ENCODE measurements at regions not wholly inside any gene's neighbourhood (a gene's known extent, or its start where the extent isn't known, plus 50 kb on each side); places are given as distances from the start of the nearest gene placed in this dataset.

- TF ChIP-seq CTCF (IDR thresholded peaks at IDR 0.05; ENCODE audit: poor library complexity, severe bottlenecking) (no peak), SMC3 (conservative IDR thresholded peaks at IDR 0.05; ENCODE audit: poor library complexity) (no peak), EP300 (conservative IDR thresholded peaks at IDR 0.05; ENCODE audit: poor library complexity, severe bottlenecking) (no peak), POLR2AphosphoS5 (IDR thresholded peaks at IDR 0.05) (no peak), TAF1 (IDR thresholded peaks at IDR 0.05; ENCODE audit: low read depth) (no peak), MXI1 (conservative IDR thresholded peaks at IDR 0.05; ENCODE audit: poor library complexity, severe bottlenecking) (no peak)
Measured at GRCh38 chr4:90064196-90064595, 63.0 kb upstream of the CCSER1 start.
